ENCODE measurements at regions not wholly inside any gene's neighbourhood (a gene's known extent, or its start where the extent isn't known, plus 50 kb on each side); places are given as distances from the start of the nearest gene placed in this dataset.
"Not testable (repeated sequence)": the region's sequence is repeated elsewhere in the genome, so short reads cannot be mapped to it uniquely, and the experiment has no call there.

GRCh38 chr6:140704008-140704407, 1329.6 kb upstream of the CITED2 start:
- not testable (repeated sequence) for TF ChIP-seq CTCF (IDR thresholded peaks at IDR 0.05; ENCODE audit: insufficient read depth, low read depth, low read length); EZH2 (IDR thresholded peaks at IDR 0.05; ENCODE audit: insufficient read depth, low read length)
